Endothelial cell (in vitro differentiated cells): ENCODE measurements at regions not wholly inside any gene's neighbourhood (a gene's known extent, or its start where the extent isn't known, plus 50 kb on each side); places are given as distances from the start of the nearest gene placed in this dataset.

Source experiments
- DNase-seq: peaks from one replicate; pipeline ENCODE4 v3.0.0; 2021; ENCODE audit warnings: low spot score
- H3K27ac Mint-ChIP-seq: one replicate; pipeline ENCODE4 v1.8.0; 2021; ENCODE audit warnings: mixed read lengths, inconsistent platforms; ENCODE audit not compliant: unreplicated experiment
- H3K27me3 Mint-ChIP-seq: one replicate; pipeline ENCODE4 v1.8.0; 2021; ENCODE audit warnings: mild to moderate bottlenecking, moderate library complexity, mixed read lengths, inconsistent platforms; ENCODE audit not compliant: unreplicated experiment
- H3K36me3 Mint-ChIP-seq: one replicate; pipeline ENCODE4 v1.8.0; 2021; ENCODE audit warnings: mild to moderate bottlenecking, low read depth, mixed read lengths, inconsistent platforms; ENCODE audit not compliant: unreplicated experiment
- H3K4me1 Mint-ChIP-seq: one replicate; pipeline ENCODE4 v1.8.0; 2021; ENCODE audit warnings: mild to moderate bottlenecking, mixed read lengths, inconsistent platforms; ENCODE audit not compliant: unreplicated experiment
- H3K4me3 Mint-ChIP-seq: one replicate; pipeline ENCODE4 v1.8.0; 2021; ENCODE audit warnings: mild to moderate bottlenecking, mixed read lengths, inconsistent platforms; ENCODE audit not compliant: unreplicated experiment
- H3K9me3 Mint-ChIP-seq: one replicate; pipeline ENCODE4 v1.8.0; 2021; ENCODE audit warnings: mixed read lengths, inconsistent platforms; ENCODE audit not compliant: unreplicated experiment
- CTCF ChIP-seq: fragments of 200-600 bp; sonication (generic); IDR thresholded peaks from one replicate; pipeline ENCODE4 v1.5.0; 2021; ENCODE audit warnings: antibody characterized with exemption; ENCODE audit not compliant: unreplicated experiment

- H3K4me3 Mint-ChIP-seq = no peak overlapping the region
- TF ChIP-seq CTCF = no peak
- H3K4me1 Mint-ChIP-seq = no peaks in the 10 kb centered on the region
- H3K27me3 Mint-ChIP-seq = peaks cover 5% of the 10 kb centered on the region
- H3K9me3 Mint-ChIP-seq = no peaks in the 10 kb centered on the region
- H3K27ac Mint-ChIP-seq = no peak overlapping the region
- no peak for DNase-seq
- no peaks in the 10 kb centered on the region for H3K36me3 Mint-ChIP-seq
These were observed 302.5 kb downstream of the ZNF621 start for GRCh38 chr3:40827226-40827625.

GRCh38 chr3:40827942-40828688 is 303.4 kb downstream of the ZNF621 start:
- Mint-ChIP-seq H3K36me3 (no peaks in the 10 kb centered on the region), H3K27me3 (peaks cover 5% of the 10 kb centered on the region), H3K9me3 (no peaks in the 10 kb centered on the region), H3K4me1 (no peaks in the 10 kb centered on the region), H3K27ac (no peak overlapping the region), H3K4me3 (no peak overlapping the region)
- no peak for TF ChIP-seq CTCF
- DNase-seq = no peak

GRCh38 chr3:40828741-40829415 is 304.1 kb downstream of the ZNF621 start:
- TF ChIP-seq CTCF = no peak
- Mint-ChIP-seq H3K36me3 (no peaks in the 10 kb centered on the region), H3K9me3 (no peaks in the 10 kb centered on the region), H3K27me3 (peaks cover 5% of the 10 kb centered on the region), H3K27ac (no peak overlapping the region), H3K4me3 (no peak overlapping the region), H3K4me1 (no peaks in the 10 kb centered on the region)
- no peak for DNase-seq

GRCh38 chr3:40829876-40830275 is 305.1 kb downstream of the ZNF621 start:
- no peak for TF ChIP-seq CTCF
- peaks cover 4% of the 10 kb centered on the region for H3K27me3 Mint-ChIP-seq
- no peak overlapping the region for H3K4me3 Mint-ChIP-seq
- no peak for DNase-seq
- H3K27ac Mint-ChIP-seq = no peak overlapping the region
- H3K4me1 Mint-ChIP-seq = no peaks in the 10 kb centered on the region
- H3K9me3 Mint-ChIP-seq = no peaks in the 10 kb centered on the region
- no peaks in the 10 kb centered on the region for H3K36me3 Mint-ChIP-seq

- DNase-seq = no peak
- H3K27ac Mint-ChIP-seq = no peak overlapping the region
- H3K9me3 Mint-ChIP-seq = no peaks in the 10 kb centered on the region
- no peaks in the 10 kb centered on the region for H3K36me3 Mint-ChIP-seq
- no peak for TF ChIP-seq CTCF
- no peaks in the 10 kb centered on the region for H3K4me1 Mint-ChIP-seq
- no peaks in the 10 kb centered on the region for H3K27me3 Mint-ChIP-seq
- H3K4me3 Mint-ChIP-seq = no peak overlapping the region
These were observed 312.5 kb downstream of the ZNF621 start for GRCh38 chr3:40837300-40837699.
